ENCODE measurements at regions not wholly inside any gene's neighbourhood (a gene's known extent, or its start where the extent isn't known, plus 50 kb on each side); places are given as distances from the start of the nearest gene placed in this dataset.
"Not testable (repeated sequence)": the region's sequence is repeated elsewhere in the genome, so short reads cannot be mapped to it uniquely, and the experiment has no call there.

DNA sequence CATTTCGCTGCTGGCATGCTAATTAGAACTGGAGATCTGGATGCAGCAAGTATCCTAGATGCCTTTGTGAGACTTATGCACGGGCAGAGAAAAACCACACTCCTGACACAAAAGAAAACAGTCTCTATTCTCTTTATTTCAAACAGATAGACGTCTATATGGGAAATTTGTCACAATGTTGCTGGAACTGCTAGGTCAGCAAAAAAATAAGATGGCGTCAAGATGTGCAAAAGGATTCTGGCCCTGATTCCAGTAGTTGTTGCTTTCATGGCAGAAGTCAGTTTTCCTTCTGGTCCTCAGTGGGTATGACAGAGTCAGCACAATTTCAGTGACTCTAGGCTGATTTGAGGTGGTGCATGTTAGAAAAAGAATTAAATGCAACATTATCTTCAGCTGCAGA lies 1068.0 kb downstream of the SLITRK5 start:
- DNase-seq: no peak

DNA sequence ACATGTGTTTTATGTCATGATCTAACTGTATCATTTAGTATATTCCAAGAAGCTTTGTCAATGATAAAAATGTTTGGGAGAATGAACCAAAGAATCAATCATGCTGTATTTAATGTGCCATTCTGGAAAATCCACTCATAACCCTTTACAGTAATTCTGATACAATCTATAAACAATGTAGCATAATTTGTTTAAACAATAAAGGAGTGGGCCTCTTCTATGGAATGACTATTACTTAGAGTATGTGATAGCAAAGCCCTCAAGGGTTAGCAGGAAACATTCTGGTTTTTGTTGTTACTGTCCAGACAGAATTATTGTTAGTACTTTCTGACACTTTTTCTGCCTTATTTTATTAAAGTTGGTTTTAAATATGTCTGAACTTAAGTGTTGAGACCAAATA lies 1073.1 kb downstream of the SLITRK5 start:
- DNase-seq: no peak

- no peak for DNase-seq
Measured at GRCh38 chr13:88745011-88745410, 1073.8 kb downstream of the SLITRK5 start.

DNA sequence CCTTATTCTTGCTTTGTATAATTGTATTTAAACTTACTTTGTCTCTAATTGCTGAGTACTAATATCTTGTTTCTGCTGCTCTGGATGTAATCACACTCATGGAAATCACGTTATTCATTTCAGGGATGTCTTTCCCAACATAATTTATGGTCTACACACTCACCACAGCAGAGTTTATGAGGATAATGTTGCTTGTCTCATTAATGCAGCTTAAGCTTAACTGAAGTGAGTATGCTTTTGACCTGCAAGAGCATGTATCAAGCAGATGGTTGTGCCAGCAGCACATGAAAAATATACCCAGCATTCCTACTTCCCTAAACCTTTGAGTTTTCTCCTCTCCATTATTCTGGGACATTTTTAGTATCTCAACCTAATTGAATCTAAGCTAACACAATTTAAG lies 1080.9 kb downstream of the SLITRK5 start:
- peak; percentile 64 for DNase-seq

GRCh38 chr13:88754141-88754540 lies 1083.0 kb downstream of the SLITRK5 start:
- DNase-seq: no peak

- no peak for DNase-seq
Measured at GRCh38 chr13:88761145-88761544, 1090.0 kb downstream of the SLITRK5 start.

GRCh38 chr13:88764103-88764502 lies 1092.9 kb downstream of the SLITRK5 start:
- no peak for DNase-seq

GRCh38 chr13:88800505-88800904 lies 1129.3 kb downstream of the SLITRK5 start:
- no peak for DNase-seq

DNA sequence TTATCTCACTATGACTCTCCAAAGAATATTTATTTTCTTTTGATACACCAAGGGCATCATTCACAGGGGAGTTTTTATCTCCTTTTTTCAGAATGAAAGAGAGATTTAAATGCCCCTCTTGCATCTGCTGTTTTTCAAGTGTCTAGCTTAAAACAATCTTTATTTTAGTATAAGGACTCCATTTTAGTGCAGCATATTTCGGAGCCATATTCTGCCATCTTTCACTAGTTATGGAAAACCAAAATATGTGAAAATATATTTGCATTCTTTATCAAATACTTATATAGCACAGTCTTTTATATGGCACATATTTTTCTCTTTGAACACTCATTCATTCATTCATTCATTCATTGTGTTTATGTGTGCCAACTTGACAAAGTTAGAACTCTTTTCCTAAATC lies 1130.2 kb downstream of the SLITRK5 start:
- no peak for DNase-seq

GRCh38 chr13:88802886-88803285 lies 1131.7 kb downstream of the SLITRK5 start:
- no peak for DNase-seq

- DNase-seq: no peak
Measured at GRCh38 chr13:88806438-88806837, 1135.3 kb downstream of the SLITRK5 start.

DNA sequence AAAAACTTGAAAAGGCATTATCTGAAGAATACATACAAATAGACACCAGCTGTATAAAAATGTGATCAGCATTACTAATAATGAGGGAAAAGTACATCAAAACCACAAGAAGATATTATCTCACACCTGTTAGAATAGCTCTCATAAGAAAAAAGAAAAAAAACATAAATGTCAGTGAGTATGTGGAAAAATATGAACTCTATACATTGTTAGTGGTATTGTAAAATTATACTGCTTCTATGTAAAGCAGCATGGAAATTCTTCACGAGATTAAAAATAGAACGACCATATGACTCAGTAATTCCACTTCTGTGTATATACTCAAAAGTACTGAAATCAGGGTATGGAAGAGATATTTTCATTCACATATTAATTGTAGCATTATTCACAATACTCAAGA lies 1146.4 kb downstream of the SLITRK5 start:
- no peak for DNase-seq

DNA sequence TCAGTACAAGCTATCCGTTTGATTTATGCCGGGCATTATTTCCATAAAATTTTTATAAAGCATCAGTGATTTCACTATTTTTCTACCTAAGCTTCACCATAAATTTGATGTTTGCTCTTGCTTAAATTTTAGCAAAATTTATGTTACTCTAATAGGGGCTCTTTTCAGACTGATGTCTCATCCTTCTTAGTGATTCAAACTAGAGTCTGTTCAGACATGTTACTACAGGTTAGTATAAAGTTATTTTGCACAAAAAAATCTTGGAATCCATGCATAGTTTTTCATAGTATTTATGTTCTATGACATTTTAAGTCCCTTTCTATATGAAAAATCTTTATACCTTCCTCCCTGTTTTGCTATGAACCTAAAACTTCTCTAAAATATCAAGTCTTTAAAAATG lies 1151.9 kb downstream of the SLITRK5 start:
- no peak for DNase-seq

DNA sequence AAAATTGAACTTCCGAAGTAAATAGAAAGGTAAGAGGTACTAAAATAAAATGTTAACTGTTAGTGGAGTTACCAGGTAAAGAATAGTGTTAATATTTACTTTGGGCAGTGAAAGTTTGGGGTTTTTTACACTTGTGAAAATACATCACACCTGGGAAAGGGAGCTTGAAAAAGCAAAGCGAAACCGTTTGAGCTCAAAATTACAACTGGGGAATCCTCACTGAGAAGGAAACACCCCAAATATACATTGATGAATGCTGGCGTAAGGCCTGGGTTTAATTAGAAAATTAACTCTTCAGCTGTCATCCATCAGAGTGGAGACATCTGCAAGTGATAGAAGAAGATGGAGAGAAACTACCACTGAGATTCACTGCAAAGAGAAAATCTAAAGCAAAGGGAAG lies 1153.0 kb downstream of the SLITRK5 start:
- no peak for DNase-seq

DNA sequence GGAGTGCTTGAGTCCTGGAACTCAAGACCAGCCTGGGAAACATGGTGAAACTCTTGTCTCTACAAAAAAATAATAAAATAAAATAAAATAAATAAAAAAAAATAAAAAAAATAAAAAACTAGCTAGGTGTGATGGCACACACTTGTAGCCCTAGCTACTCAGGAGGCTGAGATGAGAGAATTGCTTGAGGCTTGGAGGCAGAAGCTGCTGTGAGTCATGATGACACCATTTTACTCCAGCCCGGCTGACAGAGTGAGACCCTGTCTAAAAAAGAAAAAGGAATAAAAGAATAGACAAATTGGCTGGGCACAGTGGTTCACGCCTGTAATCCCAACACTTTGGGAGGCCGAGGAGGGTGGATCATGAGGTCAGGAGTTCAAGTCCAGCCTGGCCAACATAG lies 1168.9 kb downstream of the SLITRK5 start:
- no peak for DNase-seq

GRCh38 chr13:88852293-88852692 lies 1181.1 kb downstream of the SLITRK5 start:
- not testable (repeated sequence) for DNase-seq

DNA sequence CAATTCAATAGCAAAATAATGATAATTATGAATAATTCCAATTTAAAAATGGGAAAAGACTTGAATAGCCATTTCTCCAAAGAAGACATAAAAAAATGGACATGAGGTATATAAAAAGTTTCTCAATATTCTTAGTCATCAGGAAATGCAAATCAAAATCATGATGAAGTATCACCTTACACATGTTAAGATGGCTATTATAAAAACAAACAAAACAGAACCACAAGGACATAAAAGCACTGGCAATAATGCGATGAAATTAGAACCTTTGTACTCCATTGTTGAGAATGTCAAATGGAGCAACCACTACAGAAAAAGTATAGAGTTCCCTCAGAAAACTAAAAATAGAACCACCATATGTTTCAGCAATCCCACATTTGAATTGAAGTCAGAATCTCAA lies 1186.1 kb downstream of the SLITRK5 start:
- DNase-seq: peak; percentile 48

GRCh38 chr13:88862095-88862620 lies 1191.0 kb downstream of the SLITRK5 start:
- DNase-seq: peak; percentile 94

DNA sequence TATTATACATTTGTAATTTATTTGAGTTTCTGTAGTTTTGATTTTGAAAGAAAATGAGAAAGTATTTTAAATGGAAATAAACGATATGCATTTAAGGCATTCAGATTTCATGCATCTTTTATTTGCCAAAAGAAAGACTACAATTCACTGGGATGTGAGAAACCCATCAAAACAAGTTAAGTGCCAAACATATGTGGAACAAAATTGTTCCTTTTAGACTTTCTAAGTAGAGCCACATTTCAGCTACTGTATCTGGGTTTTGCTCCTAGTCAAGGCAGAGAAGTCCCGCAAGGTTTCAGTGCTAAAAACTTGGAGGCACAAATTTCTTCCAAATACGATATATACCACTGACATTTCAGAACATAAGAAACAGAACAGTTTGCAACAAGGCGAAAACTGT lies 1191.9 kb downstream of the SLITRK5 start:
- DNase-seq: no peak

DNA sequence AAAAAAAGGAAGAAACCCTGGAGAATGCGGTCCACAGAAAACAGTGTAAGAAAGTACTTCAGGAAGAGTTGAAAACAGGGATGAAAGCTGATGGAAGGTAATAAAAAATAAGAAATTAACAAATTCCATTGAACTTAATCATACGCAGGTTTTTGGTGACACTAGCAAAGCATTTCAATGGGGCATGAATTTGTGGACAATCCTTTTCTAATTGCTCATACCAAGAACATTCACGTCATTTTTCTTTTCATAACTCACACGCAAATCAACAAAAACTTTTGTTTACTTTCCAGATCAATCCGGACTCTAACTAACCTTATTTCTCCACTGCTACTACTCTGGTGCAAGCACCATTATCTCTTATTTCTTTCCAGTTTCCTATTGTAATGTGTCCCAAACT lies 1195.0 kb downstream of the SLITRK5 start:
- DNase-seq: no peak

DNA sequence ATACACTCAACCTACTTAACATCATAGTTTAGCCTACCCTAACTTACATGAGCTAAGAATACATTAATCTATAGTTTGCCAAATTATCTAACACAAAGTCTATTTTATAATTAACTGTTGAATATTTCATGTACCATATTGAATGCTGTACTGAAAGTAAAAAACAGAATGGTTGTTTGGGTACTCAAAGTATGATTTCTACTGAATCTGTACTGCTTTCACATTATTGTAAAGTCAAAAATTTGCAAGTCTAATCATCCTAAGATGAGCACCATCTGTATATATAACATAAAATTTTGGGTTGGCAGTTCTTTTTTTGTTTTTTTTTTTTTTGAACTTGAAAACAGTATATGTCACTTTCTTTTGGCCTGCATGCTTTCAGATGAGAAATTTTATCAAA lies 1212.6 kb downstream of the SLITRK5 start:
- DNase-seq: no peak

DNA sequence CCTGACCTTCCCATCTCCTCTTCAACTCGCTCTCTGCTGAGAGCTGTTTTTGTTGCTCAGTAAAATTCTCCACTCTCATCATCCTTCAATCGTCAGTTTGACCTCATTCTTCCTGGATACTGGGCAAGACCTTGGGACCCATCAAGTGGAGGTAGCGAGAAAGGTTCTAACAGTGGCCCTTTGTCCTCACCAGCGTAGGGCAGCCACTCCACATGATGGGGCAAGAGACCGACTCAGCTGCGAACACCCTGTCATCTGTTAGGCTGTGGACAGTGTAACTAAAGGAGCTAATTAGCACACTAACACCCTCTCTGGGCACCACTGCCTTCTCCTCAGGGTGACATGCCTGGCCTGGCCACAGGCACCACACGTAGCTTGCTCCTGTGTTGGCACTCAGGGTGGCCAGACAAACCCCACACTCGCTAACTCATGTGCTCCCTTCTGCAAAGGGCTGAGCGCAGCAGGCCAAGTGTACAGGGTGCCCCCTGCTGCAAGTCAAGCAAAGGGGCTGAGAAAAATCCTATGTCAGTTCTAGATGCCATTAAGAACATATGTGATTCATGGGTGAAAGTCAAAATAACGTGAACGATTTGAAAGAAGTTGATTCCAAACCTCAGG lies 1216.0 kb downstream of the SLITRK5 start:
- DNase-seq: no peak

DNA sequence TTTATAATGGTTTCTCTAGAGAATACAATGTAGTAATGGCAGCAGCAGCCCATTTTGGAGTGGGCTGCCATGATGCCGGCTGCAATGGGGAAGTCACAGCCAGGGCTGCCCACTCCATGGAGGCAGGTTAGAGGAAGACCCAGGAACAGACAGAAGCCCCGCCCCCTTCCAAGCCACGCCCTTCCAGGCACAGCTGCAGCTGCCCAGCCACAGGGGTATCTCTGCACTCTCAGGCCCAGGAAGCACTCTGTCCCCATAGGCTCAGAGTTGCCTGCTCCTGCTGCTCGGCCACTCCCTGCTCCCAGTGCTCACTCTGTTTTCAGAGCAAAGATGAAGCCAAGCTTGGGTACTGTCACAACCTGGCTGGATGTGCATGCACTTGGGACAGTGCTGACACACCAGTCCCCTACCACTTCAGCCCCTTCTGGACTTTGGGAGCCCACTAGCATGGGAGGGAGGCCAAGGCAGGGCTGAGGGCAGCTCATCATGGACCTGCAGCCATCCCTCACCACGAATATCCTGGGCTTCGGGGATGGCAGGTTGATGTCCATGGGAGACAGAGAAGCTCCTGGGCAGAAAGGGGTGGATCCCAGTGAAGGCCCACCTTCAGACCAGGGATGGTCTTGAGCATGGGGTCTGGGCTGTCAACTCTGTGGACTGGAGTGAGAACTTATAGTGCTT lies 1224.2 kb downstream of the SLITRK5 start:
- DNase-seq: no peak

GRCh38 chr13:88896466-88896865 lies 1225.3 kb downstream of the SLITRK5 start:
- DNase-seq: no peak

GRCh38 chr13:88908961-88909441 lies 1237.8 kb downstream of the SLITRK5 start:
- DNase-seq: peak; percentile 27

Data from NCI-H1417 treated with DMSO at 0.1 percent for 48 hours (cell line).